ENCODE measurements at regions not wholly inside any gene's neighbourhood (a gene's known extent, or its start where the extent isn't known, plus 50 kb on each side); places are given as distances from the start of the nearest gene placed in this dataset.
"Not testable (repeated sequence)": the region's sequence is repeated elsewhere in the genome, so short reads cannot be mapped to it uniquely, and the experiment has no call there.

DNA sequence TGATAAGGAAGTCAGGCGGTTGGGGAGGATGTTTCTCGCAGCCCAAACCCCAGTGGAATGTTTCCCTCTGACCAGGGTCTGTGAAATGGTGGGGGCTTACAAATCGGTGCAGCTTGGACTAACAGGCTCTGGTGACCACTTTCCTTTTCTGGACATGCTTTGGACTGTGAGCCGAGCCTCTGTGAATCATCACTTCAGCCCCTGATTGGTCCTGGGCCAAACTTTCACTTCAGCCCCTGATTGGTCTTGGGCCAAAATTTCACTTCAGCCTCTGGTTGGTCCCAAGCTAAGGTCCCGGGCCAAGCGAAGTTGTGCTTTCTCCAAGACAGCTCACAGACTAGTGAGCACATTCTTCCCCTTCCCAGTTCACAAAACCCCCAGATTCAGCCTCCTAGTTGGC is 223.7 kb upstream of the ANKRD20A1 start:
- not testable (repeated sequence) for H4K20me1 ChIP-seq (ENCODE audit: insufficient read depth); H3K9me3 ChIP-seq (ENCODE audit: low read length); H3K9me2 ChIP-seq (ENCODE audit: insufficient read depth, low read length); H3F3A ChIP-seq (ENCODE audit: insufficient read depth, low read length, poor library complexity, severe bottlenecking); H3K27me3 ChIP-seq (ENCODE audit: insufficient read depth, low read depth, low read length); H3K4me3 ChIP-seq (ENCODE audit: low read length); H3K4me2 ChIP-seq (ENCODE audit: low read length); H3K27ac ChIP-seq (ENCODE audit: low read length); H3K79me2 ChIP-seq (replicated peaks; ENCODE audit: insufficient read depth, low read length); H3K36me3 ChIP-seq (ENCODE audit: insufficient read depth, low read length); H2AFZ ChIP-seq (ENCODE audit: low read depth, low read length); H3K9ac ChIP-seq (ENCODE audit: low read length)

DNA sequence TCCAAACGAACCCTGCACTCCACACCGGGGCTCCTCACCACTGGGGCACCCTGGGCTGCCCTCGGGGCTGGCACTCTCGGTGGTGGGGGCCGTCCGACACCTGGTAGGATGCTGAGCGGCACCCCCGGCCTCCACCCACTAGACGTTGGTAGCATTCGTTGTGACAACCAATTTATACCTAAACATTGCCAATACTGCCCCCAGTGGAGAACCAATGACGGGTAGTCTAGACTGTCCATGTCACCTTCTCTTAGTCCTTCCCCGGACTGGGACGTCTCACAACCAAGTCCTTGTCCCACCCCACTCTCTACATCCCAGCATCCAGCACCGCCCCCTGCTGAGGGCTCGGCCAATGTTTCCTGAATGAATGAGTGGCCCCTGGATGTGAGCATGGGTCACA is 246.8 kb upstream of the ANKRD20A1 start:
- not testable (repeated sequence) for H3K27ac ChIP-seq (ENCODE audit: low read length); H3K79me2 ChIP-seq (replicated peaks; ENCODE audit: insufficient read depth, low read length); H3K4me3 ChIP-seq (ENCODE audit: low read length); H4K20me1 ChIP-seq (ENCODE audit: insufficient read depth); H3K4me2 ChIP-seq (ENCODE audit: low read length); H3K9me3 ChIP-seq (ENCODE audit: low read length); H3F3A ChIP-seq (ENCODE audit: insufficient read depth, low read length, poor library complexity, severe bottlenecking); H2AFZ ChIP-seq (ENCODE audit: low read depth, low read length); H3K9me2 ChIP-seq (ENCODE audit: insufficient read depth, low read length); H3K27me3 ChIP-seq (ENCODE audit: insufficient read depth, low read depth, low read length); H3K36me3 ChIP-seq (ENCODE audit: insufficient read depth, low read length); H3K9ac ChIP-seq (ENCODE audit: low read length)

DNA sequence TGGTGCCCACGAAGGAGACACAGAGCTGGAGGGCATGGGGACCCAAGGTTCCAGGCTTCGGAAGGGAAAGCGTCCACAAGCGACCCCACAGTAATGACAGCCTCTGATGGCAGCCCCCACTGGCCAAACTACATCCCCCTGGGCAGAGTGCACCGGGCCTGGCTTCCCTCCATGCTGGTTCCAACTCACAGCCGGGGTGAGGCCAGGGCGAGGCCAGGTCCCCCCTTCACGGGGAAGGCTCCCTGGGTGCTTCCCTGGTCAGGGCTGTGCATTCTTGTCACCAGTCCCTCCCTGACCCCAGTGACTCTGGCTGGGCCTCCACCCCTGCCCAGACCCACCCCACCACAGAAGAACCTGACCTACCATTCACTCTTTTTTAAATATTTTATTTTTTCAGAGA is 248.9 kb upstream of the ANKRD20A1 start:
- H3K9me3 ChIP-seq (ENCODE audit: low read length); H3K27me3 ChIP-seq (ENCODE audit: insufficient read depth, low read depth, low read length); H3K9me2 ChIP-seq (ENCODE audit: insufficient read depth, low read length); H3F3A ChIP-seq (ENCODE audit: insufficient read depth, low read length, poor library complexity, severe bottlenecking); H4K20me1 ChIP-seq (ENCODE audit: insufficient read depth); H2AFZ ChIP-seq (ENCODE audit: low read depth, low read length); H3K79me2 ChIP-seq (replicated peaks; ENCODE audit: insufficient read depth, low read length); H3K27ac ChIP-seq (ENCODE audit: low read length); H3K9ac ChIP-seq (ENCODE audit: low read length); H3K4me3 ChIP-seq (ENCODE audit: low read length); H3K4me2 ChIP-seq (ENCODE audit: low read length); H3K36me3 ChIP-seq (ENCODE audit: insufficient read depth, low read length): not testable (repeated sequence)

DNA sequence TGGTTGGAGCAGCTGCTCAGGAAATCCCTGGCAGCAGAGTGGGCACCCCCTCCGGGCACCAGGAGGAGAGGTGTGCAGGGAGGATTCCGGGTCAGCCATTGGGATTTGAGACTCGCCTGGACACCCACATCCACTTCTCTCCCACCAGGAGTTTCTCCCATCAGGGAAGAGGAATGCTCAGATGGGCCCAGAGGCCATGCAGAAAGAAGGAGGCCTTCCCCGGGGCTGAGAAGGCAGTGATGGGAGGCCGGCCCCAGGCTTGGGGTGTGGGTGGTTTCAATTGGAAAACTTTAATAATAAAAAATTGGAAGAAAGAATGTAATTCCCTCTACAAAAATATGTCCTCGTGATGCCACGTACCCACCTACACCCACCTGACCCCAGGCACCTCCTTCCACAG is 249.3 kb upstream of the ANKRD20A1 start:
- H2AFZ ChIP-seq (ENCODE audit: low read depth, low read length); H3K4me3 ChIP-seq (ENCODE audit: low read length): not testable (repeated sequence)

GRCh38 chr9:67605113-67605512 is 253.6 kb upstream of the ANKRD20A1 start:
- not testable (repeated sequence) for H3K27me3 ChIP-seq (ENCODE audit: insufficient read depth, low read depth, low read length); H3K9me3 ChIP-seq (ENCODE audit: low read length); H3K27ac ChIP-seq (ENCODE audit: low read length); H2AFZ ChIP-seq (ENCODE audit: low read depth, low read length); H4K20me1 ChIP-seq (ENCODE audit: insufficient read depth); H3K79me2 ChIP-seq (replicated peaks; ENCODE audit: insufficient read depth, low read length); H3K9ac ChIP-seq (ENCODE audit: low read length); H3K4me3 ChIP-seq (ENCODE audit: low read length); H3K4me2 ChIP-seq (ENCODE audit: low read length); H3F3A ChIP-seq (ENCODE audit: insufficient read depth, low read length, poor library complexity, severe bottlenecking); H3K36me3 ChIP-seq (ENCODE audit: insufficient read depth, low read length); H3K9me2 ChIP-seq (ENCODE audit: insufficient read depth, low read length)

More for the DNA sequence above, 249.3 kb upstream of the ANKRD20A1 start:
- not testable (repeated sequence) for H3F3A ChIP-seq (ENCODE audit: insufficient read depth, low read length, poor library complexity, severe bottlenecking); H3K9ac ChIP-seq (ENCODE audit: low read length); H4K20me1 ChIP-seq (ENCODE audit: insufficient read depth); H3K4me2 ChIP-seq (ENCODE audit: low read length); H3K27me3 ChIP-seq (ENCODE audit: insufficient read depth, low read depth, low read length); H3K9me3 ChIP-seq (ENCODE audit: low read length); H3K36me3 ChIP-seq (ENCODE audit: insufficient read depth, low read length); H3K27ac ChIP-seq (ENCODE audit: low read length); H3K79me2 ChIP-seq (replicated peaks; ENCODE audit: insufficient read depth, low read length); H3K9me2 ChIP-seq (ENCODE audit: insufficient read depth, low read length)

DNA sequence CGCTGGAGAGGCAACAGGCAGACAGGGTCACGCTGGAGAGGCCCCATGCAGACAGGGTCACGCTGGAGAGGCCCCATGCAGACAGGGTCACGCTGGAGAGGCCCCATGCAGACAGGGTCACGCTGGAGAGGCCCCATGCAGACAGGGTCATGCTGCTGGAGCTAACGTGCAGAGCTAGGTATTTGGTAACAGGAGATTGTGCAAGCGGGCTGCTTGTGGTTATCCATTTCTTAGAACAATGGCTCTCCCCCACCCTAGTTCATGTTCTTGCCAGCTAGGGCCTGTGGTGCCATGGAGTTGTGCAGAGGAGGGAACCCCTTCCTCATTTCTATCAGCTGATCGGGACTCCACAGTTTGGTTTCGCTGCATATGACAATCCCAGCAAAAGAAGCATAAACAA is 255.1 kb upstream of the ANKRD20A1 start:
- not testable (repeated sequence) for H4K20me1 ChIP-seq (ENCODE audit: insufficient read depth); H2AFZ ChIP-seq (ENCODE audit: low read depth, low read length); H3K9me3 ChIP-seq (ENCODE audit: low read length); H3K4me3 ChIP-seq (ENCODE audit: low read length); H3K79me2 ChIP-seq (replicated peaks; ENCODE audit: insufficient read depth, low read length); H3K9ac ChIP-seq (ENCODE audit: low read length); H3K36me3 ChIP-seq (ENCODE audit: insufficient read depth, low read length); H3K27ac ChIP-seq (ENCODE audit: low read length); H3K4me2 ChIP-seq (ENCODE audit: low read length); H3K27me3 ChIP-seq (ENCODE audit: insufficient read depth, low read depth, low read length); H3F3A ChIP-seq (ENCODE audit: insufficient read depth, low read length, poor library complexity, severe bottlenecking); H3K9me2 ChIP-seq (ENCODE audit: insufficient read depth, low read length)

- not testable (repeated sequence) for H3K9ac ChIP-seq (ENCODE audit: low read length); H3K4me2 ChIP-seq (ENCODE audit: low read length); H4K20me1 ChIP-seq (ENCODE audit: insufficient read depth); H3F3A ChIP-seq (ENCODE audit: insufficient read depth, low read length, poor library complexity, severe bottlenecking); H3K9me2 ChIP-seq (ENCODE audit: insufficient read depth, low read length); H3K79me2 ChIP-seq (replicated peaks; ENCODE audit: insufficient read depth, low read length); H3K4me3 ChIP-seq (ENCODE audit: low read length); H3K27ac ChIP-seq (ENCODE audit: low read length); H3K36me3 ChIP-seq (ENCODE audit: insufficient read depth, low read length); H2AFZ ChIP-seq (ENCODE audit: low read depth, low read length); H3K27me3 ChIP-seq (ENCODE audit: insufficient read depth, low read depth, low read length); H3K9me3 ChIP-seq (ENCODE audit: low read length)
Measured at GRCh38 chr9:67592424-67592823, 266.3 kb upstream of the ANKRD20A1 start.

DNA sequence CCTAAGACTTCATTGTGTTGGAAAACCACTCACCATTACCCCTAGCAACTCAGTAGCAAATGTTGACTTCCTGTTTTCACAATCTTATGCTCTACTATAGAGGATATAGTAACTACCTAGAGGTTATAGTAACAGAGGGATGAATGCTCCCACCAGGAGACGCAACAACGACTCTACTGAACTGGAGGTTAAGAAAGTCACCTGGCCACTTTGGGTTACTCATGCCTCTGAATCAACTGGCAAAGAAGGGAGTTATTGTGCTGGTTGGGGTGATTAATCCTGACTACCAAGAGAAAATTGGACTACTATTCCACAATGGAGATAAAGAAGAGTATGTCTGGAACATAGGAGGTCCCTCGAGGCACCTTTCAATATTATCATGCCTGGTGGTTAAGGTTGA is 302.9 kb upstream of the ANKRD20A1 start:
- not testable (repeated sequence) for H3F3A ChIP-seq (ENCODE audit: insufficient read depth, low read length, poor library complexity, severe bottlenecking); H3K9me3 ChIP-seq (ENCODE audit: low read length); H2AFZ ChIP-seq (ENCODE audit: low read depth, low read length); H3K4me2 ChIP-seq (ENCODE audit: low read length); H3K9me2 ChIP-seq (ENCODE audit: insufficient read depth, low read length); H3K79me2 ChIP-seq (replicated peaks; ENCODE audit: insufficient read depth, low read length); H3K27ac ChIP-seq (ENCODE audit: low read length); H3K36me3 ChIP-seq (ENCODE audit: insufficient read depth, low read length); H3K27me3 ChIP-seq (ENCODE audit: insufficient read depth, low read depth, low read length); H3K9ac ChIP-seq (ENCODE audit: low read length); H4K20me1 ChIP-seq (ENCODE audit: insufficient read depth); H3K4me3 ChIP-seq (ENCODE audit: low read length)
